ENCODE measurements at regions not wholly inside any gene's neighbourhood (a gene's known extent, or its start where the extent isn't known, plus 50 kb on each side); places are given as distances from the start of the nearest gene placed in this dataset.
A peak's percentile ranks its signal among the peaks of the same experiment; 100 is the strongest.

DNA sequence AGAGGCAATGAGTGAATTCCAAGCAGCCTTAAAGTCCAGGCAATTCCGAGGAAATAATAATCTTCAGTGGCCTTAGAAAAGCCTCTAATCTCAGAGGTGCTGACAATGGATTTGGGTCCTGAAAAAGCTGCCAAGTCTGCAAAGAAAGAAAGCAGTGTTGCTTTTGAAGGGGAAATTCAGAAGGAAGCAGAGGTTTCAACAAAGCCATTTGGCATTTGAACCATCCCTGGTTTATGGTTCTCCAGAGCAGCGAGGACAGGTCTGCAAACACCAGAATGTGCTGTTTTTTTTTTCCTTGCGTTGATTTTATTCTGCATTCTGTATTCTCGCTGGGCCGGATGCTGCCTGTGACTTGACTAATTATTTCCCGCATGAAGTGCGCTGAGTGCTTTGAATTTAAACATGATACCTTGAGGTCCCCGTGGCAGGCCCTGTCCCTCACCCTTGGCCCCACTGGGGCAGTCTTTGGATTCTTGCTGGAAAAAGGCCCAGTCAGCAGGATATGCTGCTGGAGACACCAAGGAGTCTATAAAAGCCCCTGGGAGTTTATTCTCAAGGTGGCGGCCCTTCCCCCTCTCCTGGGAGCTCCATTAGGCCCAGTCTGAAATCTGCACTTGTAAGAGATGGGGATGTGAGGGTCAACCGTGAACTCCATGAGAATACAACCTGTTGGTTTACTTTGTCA is 338.3 kb downstream of the HAPSTR1 start:
- intact Hi-C loops (cut with DNase I) = no loop called here
- DNase-seq (ENCODE audit: low spot score) = no peak

DNA sequence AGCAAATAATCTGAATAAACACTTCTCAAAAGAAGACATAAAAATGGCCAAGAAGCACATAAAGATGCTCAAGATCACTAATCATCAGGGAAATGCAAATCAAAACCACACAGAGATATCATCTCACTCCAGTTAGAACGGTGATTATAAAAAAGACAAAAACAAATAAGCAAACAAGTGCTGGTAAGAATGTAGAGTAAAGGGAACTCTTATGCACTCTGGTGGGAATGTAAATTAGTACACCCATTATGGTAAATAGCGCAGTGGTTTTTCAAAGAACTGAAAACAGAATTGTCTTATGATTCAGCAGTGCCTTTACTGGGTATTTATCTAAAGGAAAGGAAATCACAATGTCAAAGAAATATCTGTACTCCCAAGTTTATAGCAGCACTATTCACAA is 343.2 kb downstream of the HAPSTR1 start:
- intact Hi-C loops (cut with DNase I) = no loop called here
- no peak for DNase-seq (ENCODE audit: low spot score)

DNA sequence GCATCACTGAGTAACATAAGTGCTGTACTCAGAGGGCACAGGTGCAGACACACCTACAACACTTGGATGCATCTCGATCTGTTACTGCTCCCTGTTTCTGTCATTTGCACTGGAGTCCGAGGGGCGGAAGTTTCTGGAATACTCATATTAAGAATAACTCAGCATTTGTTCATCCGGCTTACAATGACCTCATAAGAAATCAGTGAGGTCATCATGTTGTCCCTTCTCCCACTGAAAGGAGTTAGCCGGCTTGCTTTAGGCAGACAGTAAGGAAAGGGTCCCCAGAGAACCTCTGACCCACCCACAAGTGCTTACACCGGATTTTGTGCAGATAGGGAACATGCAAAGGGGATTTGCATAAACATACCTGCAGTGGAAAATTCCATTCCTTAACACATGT is 344.7 kb downstream of the HAPSTR1 start:
- intact Hi-C loops (cut with DNase I) = no loop called here
- no peak for DNase-seq (ENCODE audit: low spot score)

DNA sequence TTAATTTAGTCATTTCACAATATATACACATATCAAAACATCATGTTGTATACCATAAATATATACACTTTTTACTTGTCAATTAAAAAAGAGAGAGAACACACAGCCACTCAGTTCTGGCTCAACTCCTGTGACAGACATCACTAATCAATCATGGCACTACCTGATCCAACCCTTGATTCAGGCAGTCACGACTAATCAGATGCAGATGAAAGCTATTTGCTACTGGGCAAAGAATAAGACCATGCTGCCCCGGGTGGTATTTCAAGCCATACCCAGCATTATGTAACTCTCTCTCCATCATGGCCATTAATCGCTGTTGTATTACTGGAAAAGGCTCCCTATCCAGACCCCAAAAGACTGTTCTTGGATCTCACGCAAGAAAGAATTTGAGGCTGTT is 345.7 kb downstream of the HAPSTR1 start:
- intact Hi-C loops (cut with DNase I) = no loop called here
- DNase-seq (ENCODE audit: low spot score) = no peak

DNA sequence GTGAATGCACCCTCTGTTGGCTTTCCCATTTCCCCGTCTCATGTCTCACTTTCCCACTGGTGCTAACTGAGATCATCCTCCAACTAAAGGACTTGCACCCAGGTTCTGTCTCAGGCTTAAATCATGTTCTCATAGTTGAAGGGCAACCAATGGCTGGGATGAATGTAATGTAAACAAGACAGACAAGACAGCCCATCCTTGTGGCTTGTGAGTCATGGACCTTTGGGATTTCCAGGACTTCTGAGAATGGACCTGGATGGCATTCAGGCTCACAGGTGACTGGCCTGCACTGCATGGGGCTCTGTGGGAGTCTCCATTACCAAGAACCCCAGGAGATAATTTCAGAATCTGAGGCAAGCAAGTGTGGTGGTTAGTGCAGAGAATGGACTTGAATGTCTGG is 347.5 kb downstream of the HAPSTR1 start:
- no peak for DNase-seq (ENCODE audit: low spot score)
- intact Hi-C loops (cut with DNase I) = no loop called here

DNA sequence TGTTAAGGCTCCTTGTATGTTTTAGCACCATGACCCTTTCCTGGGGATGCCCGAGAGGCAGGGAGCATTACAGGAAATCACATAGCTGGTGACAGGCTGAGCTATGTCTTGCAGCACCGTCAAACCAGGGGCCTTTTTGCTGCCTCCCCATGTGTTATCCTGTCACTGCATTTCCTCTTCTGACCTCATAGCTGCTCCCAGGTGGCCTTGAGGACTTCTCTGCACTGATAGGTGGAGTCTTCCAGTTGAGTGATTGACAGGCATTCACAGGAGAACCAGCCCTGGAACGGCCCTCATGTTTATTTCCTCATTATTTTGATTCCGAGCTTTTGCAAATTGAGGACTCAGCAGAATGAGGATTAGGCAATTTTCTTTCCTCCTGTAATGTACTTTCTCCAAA is 349.6 kb downstream of the HAPSTR1 start:
- no peak for DNase-seq (ENCODE audit: low spot score)
- intact Hi-C loops (cut with DNase I) = no loop called here

DNA sequence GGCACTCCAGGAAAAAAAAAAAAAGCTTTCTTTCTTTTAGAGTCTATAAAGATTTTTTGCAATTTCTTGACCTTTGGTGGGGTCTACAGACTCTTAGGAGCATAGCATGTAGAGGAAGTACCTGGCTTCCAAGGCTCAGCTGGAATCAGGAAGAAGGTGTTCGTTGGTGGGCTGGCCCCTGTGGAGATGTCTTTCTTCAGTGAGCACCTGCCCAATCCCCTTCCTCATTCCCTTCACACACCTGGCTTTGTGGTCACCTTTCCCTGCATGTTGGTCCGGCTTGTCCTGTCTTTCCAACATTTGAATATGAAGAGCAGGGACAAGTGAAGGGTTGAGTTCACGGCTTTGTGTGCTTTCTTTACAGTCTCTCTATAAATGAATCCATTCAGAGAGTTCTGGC is 352.4 kb downstream of the HAPSTR1 start:
- no peak for DNase-seq (ENCODE audit: low spot score)
- intact Hi-C loops (cut with DNase I) = no loop called here

DNA sequence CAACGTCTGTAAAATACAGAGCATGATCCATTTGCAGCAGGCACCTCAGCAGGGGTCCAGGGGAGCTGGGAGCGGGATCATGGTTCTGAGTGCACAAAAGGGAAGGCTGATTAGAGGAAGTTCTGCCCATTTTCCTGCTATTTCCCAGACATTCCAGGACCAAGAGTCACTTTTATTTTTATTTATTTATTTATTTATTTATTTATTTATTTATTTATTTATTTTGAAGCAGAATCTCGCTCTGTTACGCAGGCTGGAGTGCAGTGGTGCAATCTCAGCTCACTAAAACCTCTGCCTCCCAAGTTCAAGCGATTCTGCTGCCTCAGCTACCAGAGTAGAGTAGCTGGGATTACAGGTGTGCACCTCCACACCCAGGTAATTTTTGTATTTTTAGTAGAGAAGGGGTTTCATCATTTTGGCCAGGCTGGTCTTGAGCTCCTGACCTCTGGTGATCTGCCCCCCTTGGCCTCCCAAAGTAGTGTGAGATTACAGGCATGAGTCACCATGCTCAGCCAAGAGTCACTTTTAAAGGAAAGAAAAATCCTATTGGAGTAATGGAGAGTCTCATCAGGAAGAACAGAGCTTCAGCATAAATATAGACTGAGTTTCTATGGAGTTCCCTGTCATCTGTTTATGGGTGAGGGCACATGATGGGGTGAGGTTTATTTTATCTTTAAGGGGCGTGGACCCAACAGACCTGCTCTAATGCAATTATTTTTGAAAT is 355.2 kb downstream of the HAPSTR1 start:
- no peak for DNase-seq (ENCODE audit: low spot score)
- intact Hi-C loops (cut with DNase I) = loop anchor here (2.0 to 5.0 kb wide), 2 partner anchors 76 to 351 kb away; no protein-coding TSS in a partner anchor

DNA sequence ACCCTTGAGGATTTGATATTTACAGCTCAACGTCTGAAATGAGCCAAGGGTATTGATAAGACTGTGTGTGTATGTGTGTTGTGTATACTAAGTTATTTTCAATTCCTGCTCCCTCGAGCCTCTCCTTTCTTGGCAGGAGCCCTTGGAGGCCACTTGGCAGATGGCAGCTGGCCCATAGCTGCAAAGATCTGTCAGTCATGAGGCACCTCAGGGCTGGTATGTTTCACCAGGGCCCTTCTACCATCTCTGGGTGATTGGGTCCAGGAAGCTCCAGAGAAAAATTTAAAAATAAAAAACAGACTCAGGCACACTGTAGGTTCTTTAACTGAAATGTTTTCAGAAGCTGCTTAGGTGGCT is 355.7 kb downstream of the HAPSTR1 start:
- DNase-seq (ENCODE audit: low spot score) = peak; percentile 81
- intact Hi-C loops (cut with DNase I) = loop anchor here (2.0 to 5.0 kb wide), 2 partner anchors 76 to 350 kb away; no protein-coding TSS in a partner anchor

DNA sequence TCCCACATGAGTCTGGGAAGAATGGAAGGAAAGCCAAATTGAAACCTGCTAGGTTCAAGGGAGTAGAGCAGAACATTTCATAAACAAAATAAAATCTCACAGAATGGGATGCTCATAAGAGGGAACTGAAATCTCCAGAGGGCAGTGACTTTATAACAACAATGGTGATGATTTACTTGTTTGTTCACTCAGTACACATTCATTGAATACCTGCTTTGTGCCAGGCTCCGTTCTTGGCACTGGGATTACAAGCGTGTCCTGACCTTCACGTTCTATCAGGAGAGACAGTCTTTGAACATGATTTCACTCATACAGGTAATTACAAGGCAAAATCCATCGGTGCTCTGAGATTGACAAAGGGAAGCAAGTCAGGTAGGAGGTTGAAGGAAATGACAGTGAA is 356.3 kb downstream of the HAPSTR1 start:
- intact Hi-C loops (cut with DNase I) = loop anchor here (2.0 to 5.0 kb wide), 2 partner anchors 77 to 350 kb away; no protein-coding TSS in a partner anchor
- DNase-seq (ENCODE audit: low spot score) = no peak

DNA sequence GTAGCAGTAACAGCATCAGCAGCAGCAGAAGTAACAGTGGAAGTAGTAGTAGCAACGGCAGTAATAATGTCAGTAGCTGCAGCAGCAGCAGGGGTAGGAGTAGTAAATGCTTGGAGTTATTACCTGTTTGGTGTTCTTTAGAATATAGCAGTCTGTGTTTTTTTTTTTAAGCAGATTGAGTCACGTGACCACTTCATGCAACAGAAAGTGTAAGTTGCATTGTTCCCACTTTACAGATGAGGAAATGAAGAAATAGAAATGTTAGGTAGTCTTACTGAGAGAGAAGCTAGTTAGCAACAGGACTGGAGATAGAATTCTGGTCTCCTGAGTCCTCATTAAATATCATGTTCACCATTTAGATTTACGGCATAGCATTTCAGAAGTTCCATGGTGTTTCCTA is 358.2 kb downstream of the HAPSTR1 start:
- intact Hi-C loops (cut with DNase I) = loop anchor here (5.0 kb wide), 1 partner anchor 348 kb away; no protein-coding TSS in a partner anchor
- DNase-seq (ENCODE audit: low spot score) = no peak

DNA sequence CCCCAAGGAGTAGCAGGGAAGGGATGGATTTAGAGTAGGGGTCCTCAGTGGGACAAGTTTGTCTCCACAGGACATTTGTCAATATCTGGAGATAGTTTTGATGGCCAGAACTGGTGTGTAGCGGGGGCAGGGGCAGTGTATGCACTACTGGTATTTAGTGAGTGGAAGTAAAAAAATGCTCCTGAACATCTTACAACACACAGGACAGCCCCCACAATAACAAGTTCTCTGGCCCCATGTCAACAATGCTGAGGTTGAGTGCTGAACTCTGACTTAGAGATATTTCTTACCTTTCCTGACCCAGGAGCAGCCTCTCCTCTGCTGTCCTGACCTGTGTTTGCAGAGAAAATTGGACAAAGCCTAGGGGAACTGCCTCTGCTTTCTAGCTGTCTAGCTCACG is 365.8 kb downstream of the HAPSTR1 start:
- intact Hi-C loops (cut with DNase I) = no loop called here
- DNase-seq (ENCODE audit: low spot score) = no peak

DNA sequence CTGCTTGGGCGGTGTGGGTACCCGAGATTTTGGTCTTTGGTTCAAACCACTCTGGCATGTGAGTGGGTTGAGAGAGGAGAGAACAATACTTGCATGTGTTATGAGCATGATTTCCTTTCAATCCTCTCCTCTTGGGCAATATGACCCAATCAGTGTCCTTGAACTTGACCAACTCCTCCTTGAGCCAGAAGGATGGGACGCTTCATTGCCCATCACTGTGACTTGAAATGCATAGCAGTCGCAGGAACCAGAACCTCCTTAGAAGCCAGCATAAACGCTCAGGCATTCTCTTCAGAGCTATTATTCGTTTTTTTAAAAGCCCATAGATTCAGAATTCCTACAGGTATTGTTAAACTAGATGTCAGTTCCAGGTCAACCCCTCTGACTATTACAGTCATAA is 367.4 kb downstream of the HAPSTR1 start:
- no peak for DNase-seq (ENCODE audit: low spot score)

DNA sequence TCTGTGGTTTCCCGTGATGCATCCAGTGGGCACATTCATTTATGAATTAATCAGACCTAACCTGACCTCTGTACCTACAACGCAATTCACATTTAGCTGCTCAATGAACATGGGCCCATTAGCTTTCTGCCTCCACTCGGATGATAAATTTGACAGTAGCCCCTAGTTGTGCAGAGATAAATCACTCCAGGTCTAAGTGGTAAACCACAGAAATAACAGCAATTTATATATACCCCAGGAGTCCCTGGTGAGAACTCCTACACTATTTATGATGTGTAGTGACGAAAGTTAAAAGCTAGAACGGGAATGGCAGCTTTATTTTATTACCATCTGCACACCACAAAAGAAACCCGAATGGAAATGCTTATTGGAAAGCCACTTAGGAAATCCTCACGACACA is 371.5 kb downstream of the HAPSTR1 start:
- intact Hi-C loops (cut with DNase I) = no loop called here
- no peak for DNase-seq (ENCODE audit: low spot score)

More for the DNA sequence above, 367.4 kb downstream of the HAPSTR1 start:
- intact Hi-C loops (cut with DNase I) = no loop called here

DNA sequence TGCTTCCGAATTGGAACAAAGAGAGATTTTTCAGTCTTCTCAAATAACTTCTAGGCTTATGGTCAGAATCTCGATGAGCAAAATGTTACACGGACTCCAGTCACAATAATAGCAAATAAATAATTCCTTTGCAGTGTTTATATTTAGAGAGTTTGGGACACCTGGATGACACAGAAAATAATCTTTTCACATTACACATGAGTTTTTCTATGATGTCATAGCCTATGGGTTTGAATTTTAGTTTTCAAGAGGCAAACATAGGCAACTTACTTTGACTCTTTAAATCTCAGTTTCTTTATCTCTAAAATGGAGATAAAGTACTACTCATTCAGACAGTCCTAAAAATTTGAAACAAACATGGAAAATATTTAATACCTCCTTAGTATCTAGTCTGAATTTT is 372.0 kb downstream of the HAPSTR1 start:
- intact Hi-C loops (cut with DNase I) = no loop called here
- no peak for DNase-seq (ENCODE audit: low spot score)

DNA sequence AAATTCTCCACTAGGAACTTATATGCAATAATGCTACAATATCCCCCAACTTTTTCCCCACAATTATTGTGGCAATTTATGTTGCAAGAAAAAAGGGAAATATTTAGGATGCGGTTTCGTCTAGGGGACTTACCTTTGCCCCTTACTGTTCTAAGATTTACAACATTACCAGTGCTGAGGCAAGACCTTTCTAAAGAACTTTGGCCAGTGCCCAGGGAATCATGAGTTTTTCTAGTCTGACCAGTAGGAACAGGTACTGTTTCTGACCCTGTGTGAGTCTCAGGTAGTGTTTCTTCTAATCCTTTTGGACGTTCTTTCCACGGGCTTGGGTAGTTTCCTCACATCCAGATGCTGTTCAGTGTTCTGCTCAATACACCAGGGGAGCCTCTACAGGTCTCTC is 373.7 kb downstream of the HAPSTR1 start:
- intact Hi-C loops (cut with DNase I) = no loop called here
- DNase-seq (ENCODE audit: low spot score) = no peak

DNA sequence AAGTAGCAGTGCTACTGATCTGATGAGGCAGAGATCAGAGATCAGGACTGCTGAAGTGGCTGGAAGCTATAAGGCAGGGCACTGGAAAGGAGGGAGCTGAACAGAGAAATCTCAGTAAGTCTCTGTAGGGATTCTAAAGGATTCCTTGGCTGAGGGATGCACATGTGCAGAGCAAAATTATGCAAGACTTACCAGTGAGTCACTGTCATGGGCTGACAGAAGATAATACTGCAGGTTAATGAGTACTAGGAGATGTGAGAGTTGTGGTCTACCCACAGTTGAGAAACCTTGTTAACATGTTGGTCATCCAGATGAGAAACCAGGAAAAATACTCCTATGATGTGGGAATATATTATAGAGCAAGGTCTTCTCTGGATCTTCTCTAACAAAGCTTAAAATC is 378.1 kb downstream of the HAPSTR1 start:
- no peak for DNase-seq (ENCODE audit: low spot score)
- intact Hi-C loops (cut with DNase I) = no loop called here

DNA sequence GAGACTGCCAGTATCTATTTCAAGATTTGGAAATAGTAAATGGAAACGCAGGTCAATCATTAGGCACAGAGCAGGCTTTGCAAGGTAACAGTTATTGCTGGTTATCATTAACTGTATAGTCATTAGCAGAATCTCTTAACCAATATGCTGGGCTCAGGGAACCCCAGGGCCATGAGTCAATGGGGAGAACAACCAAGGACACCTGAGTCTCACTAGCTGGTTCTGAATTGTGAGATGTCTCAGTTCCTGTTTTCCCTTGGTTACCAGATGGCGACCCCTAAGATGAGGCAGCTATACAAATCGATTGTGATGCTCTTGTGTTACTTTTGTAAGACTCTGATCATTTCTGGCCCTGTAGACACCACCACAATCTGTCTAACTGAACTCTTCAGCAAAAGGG is 385.3 kb downstream of the HAPSTR1 start:
- DNase-seq (ENCODE audit: low spot score) = no peak
- intact Hi-C loops (cut with DNase I) = no loop called here

DNA sequence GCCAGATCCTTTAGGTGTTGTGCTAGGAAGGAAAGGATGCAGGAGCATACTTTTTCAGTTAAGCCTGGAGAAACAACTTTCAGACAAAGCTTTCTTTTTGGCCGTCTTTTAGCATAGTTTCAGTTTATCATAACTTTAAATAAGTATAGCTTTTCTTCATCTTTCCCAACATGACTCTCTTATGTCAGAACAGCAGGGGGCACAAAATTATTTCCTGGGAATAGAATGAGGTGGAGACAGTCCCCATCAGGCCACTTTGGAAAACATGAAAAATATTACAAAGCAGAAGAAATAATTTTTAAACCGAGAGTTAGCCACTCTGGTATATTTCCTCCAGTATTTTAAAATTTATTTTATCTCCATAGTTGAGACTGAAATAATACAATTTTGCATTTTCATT is 387.6 kb downstream of the HAPSTR1 start:
- no peak for DNase-seq (ENCODE audit: low spot score)
- intact Hi-C loops (cut with DNase I) = no loop called here

DNA sequence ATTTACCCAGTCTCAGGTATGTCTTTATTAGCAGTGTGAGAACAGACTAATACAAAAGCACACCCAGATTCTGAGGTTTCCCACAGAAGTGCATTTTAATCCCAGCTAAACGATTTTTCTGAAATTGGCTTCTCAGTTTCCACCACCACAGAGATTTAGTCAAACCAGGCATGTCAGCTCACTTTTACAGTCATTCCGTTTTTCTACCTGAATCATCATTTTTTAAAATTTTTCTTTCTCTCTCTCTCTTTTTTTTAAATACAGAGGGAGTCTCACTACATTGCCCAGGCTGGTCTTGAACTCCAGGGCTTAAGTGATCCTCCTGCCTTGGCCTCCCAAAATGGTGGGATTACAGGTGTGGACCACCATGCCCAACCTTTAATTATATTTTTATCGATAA is 389.1 kb downstream of the HAPSTR1 start:
- intact Hi-C loops (cut with DNase I) = no loop called here
- DNase-seq (ENCODE audit: low spot score) = no peak
